A549 (cell line): ENCODE measurements at regions not wholly inside any gene's neighbourhood (a gene's known extent, or its start where the extent isn't known, plus 50 kb on each side); places are given as distances from the start of the nearest gene placed in this dataset.

Source experiments
- ATAC-seq, 2 experiments: fragments of 200-7000 bp in 1 of 2; fragments of >200 bp in 1 of 2; cut with Nextera tagmentation in 1 of 2; cut with Tn5 transposase in 1 of 2; 3 replicates each; pipeline versions ENCODE4 v1.8.0 to v1.9.1; 2018 to 2020; ENCODE audit warnings: mild to moderate bottlenecking in 1 of 2, moderate library complexity in 1 of 2
- CTCF ChIA-PET: fragments of 300-600 bp; sonication (Branson Sonifier 250); formaldehyde crosslinking; extraction: SDS; loops from one replicate; lab custom pipeline; 2021; ENCODE audit warnings: antibody characterized with exemption, inconsistent platforms; lab: Yijun Ruan, JAX
- POLR2A ChIA-PET: fragments of 350-600 bp; formaldehyde crosslinking; extraction: SDS; loops from one replicate; lab custom pipeline; 2021; ENCODE audit warnings: antibody characterized with exemption, inconsistent platforms; lab: Yijun Ruan, JAX
- DNase-seq, 2 experiments: peaks; one replicate each; pipeline versions ENCODE4 v3.0.0 to v3.0.0-alpha.2; 2011 to 2016; ENCODE audit warnings: low read depth in 1 of 2, low spot score in 1 of 2
- FAIRE-seq: peaks from 2 replicates; lab custom pipeline; 2011; peaks lifted over from hg19 to GRCh38; lab: Jason Lieb, UNC
- H3K27ac ChIP-seq, 2 experiments: fragments of >200 bp; sonication (Bioruptor Twin); formaldehyde crosslinking; 3 replicates each; pipeline ENCODE4 v1.5.1; 2016 to 2017
- H3K4me1 ChIP-seq: fragments of >200 bp; sonication (Bioruptor Twin); formaldehyde crosslinking; 3 replicates; pipeline ENCODE4 v1.6.1; 2016
- H3K4me2 ChIP-seq: fragments of >200 bp; sonication (Bioruptor Twin); formaldehyde crosslinking; 3 replicates; pipeline ENCODE4 v1.6.1; 2016
- H3K4me3 ChIP-seq: fragments of >200 bp; sonication (Bioruptor Twin); formaldehyde crosslinking; 3 replicates; pipeline ENCODE4 v1.5.1; 2016
- H3K9me3 ChIP-seq: fragments of >200 bp; sonication (Bioruptor Twin); formaldehyde crosslinking; 3 replicates; pipeline ENCODE4 v1.6.1; 2016
- CHD2 ChIP-seq: fragments of 150-350 bp; IDR thresholded peaks from 2 replicates; pipeline ENCODE4 v1.6.1; 2014; ENCODE audit warnings: low read length; ENCODE audit not compliant: partially characterized antibody
- CHD4 ChIP-seq: fragments of 200-600 bp; sonication (generic); IDR thresholded peaks from 2 replicates; pipeline ENCODE4 v1.6.1; 2016; ENCODE audit warnings: antibody characterized with exemption, mild to moderate bottlenecking, borderline replicate concordance
- HOXA7 ChIP-seq: fragments of 250-450 bp; sonication (Bioruptor Pico); IDR thresholded peaks from 2 replicates; pipeline ENCODE4 v1.5.0; 2020; ENCODE audit warnings: mild to moderate bottlenecking, moderate library complexity
- HOXB13 ChIP-seq: fragments of 250-450 bp; sonication (Bioruptor Pico); IDR thresholded peaks from 2 replicates; pipeline ENCODE4 v1.5.0; 2020; ENCODE audit warnings: low read depth, mild to moderate bottlenecking, moderate library complexity
- KDM1A ChIP-seq: fragments of 200-600 bp; sonication (generic); IDR thresholded peaks from 2 replicates; pipeline ENCODE4 v1.6.1; 2016; ENCODE audit warnings: low read depth, mild to moderate bottlenecking
- MAFK ChIP-seq: fragments of 450-650 bp; IDR thresholded peaks from 2 replicates; pipeline ENCODE4 v1.6.1; 2014; ENCODE audit not compliant: partially characterized antibody
- NPAS2 ChIP-seq: fragments of 250-450 bp; sonication (Bioruptor Pico); IDR thresholded peaks from 2 replicates; pipeline ENCODE4 v1.8.0; 2022; ENCODE audit warnings: mild to moderate bottlenecking, moderate library complexity, borderline replicate concordance
- NR3C1 ChIP-seq: fragments of >200 bp; sonication (Bioruptor Twin); formaldehyde crosslinking; IDR thresholded peaks from 3 replicates; pipeline ENCODE4 v1.6.1; 2017
- POLR2AphosphoS2 ChIP-seq: conservative IDR thresholded peaks from 2 replicates; pipeline ENCODE4 v1.6.1; 2012; ENCODE audit warnings: low read length, improper control_type of control experiment, inconsistent platforms
- RAD21 ChIP-seq, 2 experiments: fragments of >200 bp in 1 of 2; sonication (Bioruptor Twin) in 1 of 2; formaldehyde crosslinking in 1 of 2; IDR thresholded peaks in 1 of 2; conservative IDR thresholded peaks in 1 of 2; 2 replicates in 1 of 2; 3 replicates in 1 of 2; pipeline ENCODE4 v1.6.1; 2012 to 2018; ENCODE audit warnings: inconsistent platforms in 1 of 2
- RFX5 ChIP-seq: fragments of 450-650 bp; IDR thresholded peaks from 2 replicates; pipeline ENCODE4 v1.7.1; 2014; ENCODE audit warnings: antibody characterized with exemption, mild to moderate bottlenecking, moderate library complexity
- RNF2 ChIP-seq: fragments of 200-600 bp; sonication (generic); IDR thresholded peaks from 2 replicates; pipeline ENCODE4 v1.6.1; 2016; ENCODE audit warnings: low read depth, mild to moderate bottlenecking, antibody characterized with exemption, moderate library complexity, borderline replicate concordance
- TP53 ChIP-seq: fragments of 250-450 bp; sonication (Bioruptor Pico); IDR thresholded peaks from 2 replicates; pipeline ENCODE4 v1.5.0; 2021; ENCODE audit warnings: mild to moderate bottlenecking, moderate library complexity
- ZC3H11A ChIP-seq: fragments of 450-650 bp; IDR thresholded peaks from 2 replicates; pipeline ENCODE4 v1.6.1; 2014; ENCODE audit warnings: antibody characterized with exemption, mild to moderate bottlenecking
- ZFP36 ChIP-seq: fragments of 450-650 bp; IDR thresholded peaks from 2 replicates; pipeline ENCODE4 v1.6.1; 2014; ENCODE audit warnings: borderline replicate concordance; ENCODE audit not compliant: partially characterized antibody
- ZSCAN20 ChIP-seq: fragments of 250-450 bp; sonication (Bioruptor Pico); IDR thresholded peaks from 2 replicates; pipeline ENCODE4 v1.8.0; 2022; ENCODE audit warnings: mild to moderate bottlenecking, moderate library complexity
- WGBS: methylation state at CpG from one replicate; pipeline ENCODE4 v1.1.6; 2017; ENCODE audit errors: missing lambda C conversion rate; 5-methylcytosine and 5-hydroxymethylcytosine counted together
- TF ChIP-seq, protein P1 (sequence below): fragments of >200 bp; sonication (Bioruptor Twin); formaldehyde crosslinking; IDR thresholded peaks from 3 replicates; pipeline ENCODE4 v1.5.1; 2016
- TF ChIP-seq, protein P2 (sequence below): fragments of >200 bp; sonication (Bioruptor Twin); formaldehyde crosslinking; IDR thresholded peaks from 2 replicates; pipeline ENCODE4 v1.6.1; 2016
- TF ChIP-seq, protein P3 (sequence below): IDR thresholded peaks from 2 replicates; pipeline ENCODE4 v1.6.1; 2012
- TF ChIP-seq, protein P4 (sequence below): fragments of 450-650 bp; IDR thresholded peaks from 2 replicates; pipeline ENCODE4 v1.6.1; 2014; ENCODE audit warnings: antibody characterized with exemption

DNA sequence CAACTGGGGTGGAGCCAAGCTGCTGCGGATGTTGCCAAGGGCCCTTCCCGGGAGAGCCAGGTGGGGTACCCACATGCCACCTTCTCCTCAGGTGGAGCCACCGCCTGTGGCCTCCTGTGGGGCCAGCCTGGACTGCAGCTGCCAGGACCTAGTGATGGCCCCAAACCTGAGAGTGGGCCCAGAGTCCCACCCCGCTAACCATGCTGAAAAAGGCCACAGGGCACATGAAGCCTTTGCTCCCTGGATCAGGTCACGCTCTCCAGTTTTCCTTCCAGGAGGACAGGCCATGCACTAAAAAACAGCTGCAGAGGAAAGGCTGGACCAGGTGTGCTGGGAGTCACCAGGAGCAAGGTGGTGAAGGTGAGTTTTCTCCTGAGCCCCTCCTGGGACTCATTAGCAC is 73.9 kb upstream of the SLC22A16 start:
- ChIA-PET CTCF (no interaction called here), POLR2A (no interaction called here)
- H3K27ac ChIP-seq = no peak overlapping the region
- H3K4me1 ChIP-seq = peaks cover 6% of the 10 kb centered on the region; the same call in 1 of the 3 replicates
- no peak overlapping the region for H3K4me3 ChIP-seq
- peaks cover 9% of the 10 kb centered on the region; the same call in 2 of the 3 replicates for H3K9me3 ChIP-seq
- WGBS = 84% methylated on average over 4 of the region's 5 CpGs
- ATAC-seq (no peak), FAIRE-seq (no peak), DNase-seq (no peak)
- no peak overlapping the region for H3K4me2 ChIP-seq
- no peak for TF ChIP-seq KDM1A
- TF ChIP-seq, protein P1, sequence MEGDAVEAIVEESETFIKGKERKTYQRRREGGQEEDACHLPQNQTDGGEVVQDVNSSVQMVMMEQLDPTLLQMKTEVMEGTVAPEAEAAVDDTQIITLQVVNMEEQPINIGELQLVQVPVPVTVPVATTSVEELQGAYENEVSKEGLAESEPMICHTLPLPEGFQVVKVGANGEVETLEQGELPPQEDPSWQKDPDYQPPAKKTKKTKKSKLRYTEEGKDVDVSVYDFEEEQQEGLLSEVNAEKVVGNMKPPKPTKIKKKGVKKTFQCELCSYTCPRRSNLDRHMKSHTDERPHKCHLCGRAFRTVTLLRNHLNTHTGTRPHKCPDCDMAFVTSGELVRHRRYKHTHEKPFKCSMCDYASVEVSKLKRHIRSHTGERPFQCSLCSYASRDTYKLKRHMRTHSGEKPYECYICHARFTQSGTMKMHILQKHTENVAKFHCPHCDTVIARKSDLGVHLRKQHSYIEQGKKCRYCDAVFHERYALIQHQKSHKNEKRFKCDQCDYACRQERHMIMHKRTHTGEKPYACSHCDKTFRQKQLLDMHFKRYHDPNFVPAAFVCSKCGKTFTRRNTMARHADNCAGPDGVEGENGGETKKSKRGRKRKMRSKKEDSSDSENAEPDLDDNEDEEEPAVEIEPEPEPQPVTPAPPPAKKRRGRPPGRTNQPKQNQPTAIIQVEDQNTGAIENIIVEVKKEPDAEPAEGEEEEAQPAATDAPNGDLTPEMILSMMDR = no peak
- no peak for TF ChIP-seq NR3C1
- no peak for TF ChIP-seq HOXB13 (CRISPR knock-in tag)
- TF ChIP-seq, protein P2, sequence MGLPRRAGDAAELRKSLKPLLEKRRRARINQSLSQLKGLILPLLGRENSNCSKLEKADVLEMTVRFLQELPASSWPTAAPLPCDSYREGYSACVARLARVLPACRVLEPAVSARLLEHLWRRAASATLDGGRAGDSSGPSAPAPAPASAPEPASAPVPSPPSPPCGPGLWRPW = no peak
- TF ChIP-seq RNF2 = no peak
- no peak for TF ChIP-seq NPAS2 (CRISPR knock-in tag)
- no peak for TF ChIP-seq POLR2AphosphoS2
- TF ChIP-seq ZC3H11A = no peak
- no peak for TF ChIP-seq ZSCAN20 (CRISPR knock-in tag)
- no peak for TF ChIP-seq TP53
- TF ChIP-seq ZFP36 = no peak
- TF ChIP-seq CHD4 = no peak
- no peak for TF ChIP-seq CHD2
- TF ChIP-seq MAFK = no peak
- no peak for TF ChIP-seq RFX5
- TF ChIP-seq, protein P3, sequence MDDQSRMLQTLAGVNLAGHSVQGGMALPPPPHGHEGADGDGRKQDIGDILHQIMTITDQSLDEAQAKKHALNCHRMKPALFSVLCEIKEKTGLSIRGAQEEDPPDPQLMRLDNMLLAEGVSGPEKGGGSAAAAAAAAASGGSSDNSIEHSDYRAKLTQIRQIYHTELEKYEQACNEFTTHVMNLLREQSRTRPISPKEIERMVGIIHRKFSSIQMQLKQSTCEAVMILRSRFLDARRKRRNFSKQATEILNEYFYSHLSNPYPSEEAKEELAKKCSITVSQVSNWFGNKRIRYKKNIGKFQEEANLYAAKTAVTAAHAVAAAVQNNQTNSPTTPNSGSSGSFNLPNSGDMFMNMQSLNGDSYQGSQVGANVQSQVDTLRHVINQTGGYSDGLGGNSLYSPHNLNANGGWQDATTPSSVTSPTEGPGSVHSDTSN = no peak

DNA sequence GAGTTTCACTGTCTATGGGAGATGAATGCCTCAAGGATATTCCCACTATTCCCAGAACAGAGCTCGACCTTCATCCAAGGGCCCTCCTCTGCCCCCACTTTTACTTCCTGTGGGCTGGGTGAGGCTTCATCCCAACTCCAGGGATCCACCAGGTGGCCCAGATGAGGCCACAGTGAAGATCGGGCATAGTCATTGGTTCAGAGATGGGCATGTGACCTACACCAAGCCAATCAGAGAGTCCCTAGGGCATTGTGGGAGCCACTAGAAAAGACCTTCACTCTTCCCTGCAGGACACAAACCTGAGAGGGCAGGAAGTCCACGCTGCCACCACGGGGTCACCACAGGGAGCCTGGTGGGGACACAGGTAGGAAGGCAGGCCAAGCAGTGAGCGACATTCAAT is 72.9 kb upstream of the SLC22A16 start:
- H3K4me2 ChIP-seq = no peak overlapping the region
- H3K9me3 ChIP-seq = peaks cover 12% of the 10 kb centered on the region; the same call in 2 of the 3 replicates
- DNase-seq (no peak), ATAC-seq (peak in 1 of 2 experiments; percentile 33; a peak in 1 of 6 replicates), FAIRE-seq (no peak)
- no peak overlapping the region for H3K4me3 ChIP-seq
- 83% methylated on average over 3 of the region's 5 CpGs for WGBS
- H3K4me1 ChIP-seq = peaks cover 6% of the 10 kb centered on the region; the same call in 1 of the 3 replicates
- ChIA-PET POLR2A (no interaction called here), CTCF (no interaction called here)
- no peak overlapping the region for H3K27ac ChIP-seq
- TF ChIP-seq, protein P4, sequence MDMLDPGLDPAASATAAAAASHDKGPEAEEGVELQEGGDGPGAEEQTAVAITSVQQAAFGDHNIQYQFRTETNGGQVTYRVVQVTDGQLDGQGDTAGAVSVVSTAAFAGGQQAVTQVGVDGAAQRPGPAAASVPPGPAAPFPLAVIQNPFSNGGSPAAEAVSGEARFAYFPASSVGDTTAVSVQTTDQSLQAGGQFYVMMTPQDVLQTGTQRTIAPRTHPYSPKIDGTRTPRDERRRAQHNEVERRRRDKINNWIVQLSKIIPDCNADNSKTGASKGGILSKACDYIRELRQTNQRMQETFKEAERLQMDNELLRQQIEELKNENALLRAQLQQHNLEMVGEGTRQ = 0 out of 2 replicates have a peak, but pooled peaks have one; percentile 25
- TF ChIP-seq HOXA7 (CRISPR knock-in tag) = no peak

DNA sequence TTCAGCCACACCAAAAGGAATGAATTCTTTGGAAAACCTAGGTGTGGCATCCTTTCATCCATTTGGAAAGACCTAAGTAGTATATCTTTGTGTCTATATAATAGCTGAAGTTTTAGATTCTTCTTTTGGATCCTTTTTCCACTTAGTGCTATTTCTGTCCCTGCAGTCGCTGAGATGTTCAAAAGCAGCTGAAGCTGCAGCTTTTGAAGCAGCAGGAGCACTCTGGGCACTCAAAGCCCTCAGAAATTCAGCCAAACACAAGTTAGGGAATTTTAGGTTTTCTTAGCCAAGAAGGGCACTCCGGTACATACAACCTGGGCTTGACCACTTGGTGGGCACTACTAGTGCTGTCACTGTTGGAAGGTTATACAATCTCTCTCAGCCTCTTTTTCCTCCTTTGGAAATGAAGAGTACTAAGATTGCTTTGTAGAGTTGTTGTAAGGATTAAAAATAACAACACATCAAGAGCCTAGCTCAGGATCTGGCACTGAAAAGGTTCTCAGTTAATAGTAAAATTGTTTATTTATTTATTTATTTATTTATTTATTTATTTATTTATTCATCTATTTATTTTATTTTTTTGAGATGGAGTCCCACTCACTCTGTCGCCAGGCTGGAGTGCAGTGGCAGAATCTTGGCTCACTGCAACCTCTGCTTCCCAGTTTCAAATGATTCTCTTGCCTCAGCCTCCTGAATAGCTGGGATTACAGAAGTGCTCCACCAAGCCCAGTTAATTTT is 71.9 kb upstream of the SLC22A16 start:
- Histone ChIP-seq H3K9me3 (peaks cover 12% of the 10 kb centered on the region; the same call in 2 of the 3 replicates), H3K4me3 (no peak overlapping the region), H3K4me1 (peaks cover 6% of the 10 kb centered on the region; the same call in 2 of the 3 replicates), H3K27ac (no peak overlapping the region), H3K4me2 (no peak overlapping the region)
- ChIA-PET CTCF (interaction anchor here (0.5 kb wide), 1 partner anchor 427 kb away, joined by 3 read pairs; no protein-coding TSS in a partner anchor), POLR2A (no interaction called here)
- WGBS = 68% methylated on average over 3 of the region's 3 CpGs
- ATAC-seq (no peak), FAIRE-seq (no peak), DNase-seq (no peak)
- TF ChIP-seq ZC3H11A = peak; percentile 68
- no peak for TF ChIP-seq RAD21 (conservative IDR thresholded peaks at IDR 0.05 in 1 of 2, IDR thresholded peaks at IDR 0.05 in 1 of 2)
